Ureter (tissue), 1 donor: ENCODE measurements at regions not wholly inside any gene's neighbourhood (a gene's known extent, or its start where the extent isn't known, plus 50 kb on each side); places are given as distances from the start of the nearest gene placed in this dataset.
"Not testable (repeated sequence)": the region's sequence is repeated elsewhere in the genome, so short reads cannot be mapped to it uniquely, and the experiment has no call there.

Experiments used
- DNase-seq: peaks from one replicate; pipeline ENCODE4 v3.0.0-alpha.2; 2020; ENCODE audit warnings: low spot score
- donor health status: DM: yes; HTN: yes; CAD: no.

- DNase-seq: peak; percentile 10
Measured at GRCh38 chr2:110291909-110292579, 79.7 kb upstream of the MTLN start.

- DNase-seq: not testable (repeated sequence)
Measured at GRCh38 chr2:110287817-110288216, 75.5 kb upstream of the MTLN start.

- DNase-seq: not testable (repeated sequence)
Measured at GRCh38 chr2:110287253-110287652, 74.9 kb upstream of the MTLN start.

GRCh38 chr2:110285002-110285401, 72.7 kb upstream of the MTLN start:
- DNase-seq: not testable (repeated sequence)

GRCh38 chr2:110280804-110281203, 68.5 kb upstream of the MTLN start:
- DNase-seq: not testable (repeated sequence)

GRCh38 chr2:110277054-110277453, 64.7 kb upstream of the MTLN start:
- DNase-seq: not testable (repeated sequence)

- DNase-seq: not testable (repeated sequence)
Measured at GRCh38 chr2:110276092-110276491, 63.7 kb upstream of the MTLN start.

- DNase-seq: not testable (repeated sequence)
Measured at GRCh38 chr2:110269674-110270073, 57.3 kb upstream of the MTLN start.

- DNase-seq: not testable (repeated sequence)
Measured at GRCh38 chr2:110267828-110268407, 55.6 kb upstream of the MTLN start.

- not testable (repeated sequence) for DNase-seq
Measured at GRCh38 chr2:110264804-110265203, 52.5 kb upstream of the MTLN start.

GRCh38 chr2:110264076-110264681, 51.8 kb upstream of the MTLN start:
- not testable (repeated sequence) for DNase-seq

- not testable (repeated sequence) for DNase-seq
Measured at GRCh38 chr2:110263462-110263861, 51.1 kb upstream of the MTLN start.
